Spinal cord (tissue), 9 donors: ENCODE measurements at regions not wholly inside any gene's neighbourhood (a gene's known extent, or its start where the extent isn't known, plus 50 kb on each side); places are given as distances from the start of the nearest gene placed in this dataset.

ENCODE experiments used
- DNase-seq, 6 donors: peaks; one replicate each; pipeline versions ENCODE4 v3.0.0 to v3.0.0-alpha.2; 2013 to 2015; ENCODE audit warnings: low spot score in 6 of 6, low read depth in 4 of 6
- H3K27ac ChIP-seq: one replicate; pipeline ENCODE4 v1.5.1; 2013; ENCODE audit warnings: low read depth, low read length, control low read depth
- H3K27me3 ChIP-seq: one replicate; pipeline ENCODE4 v1.6.1; 2013; ENCODE audit warnings: low read length; ENCODE audit not compliant: control insufficient read depth, insufficient read depth
- H3K36me3 ChIP-seq: one replicate; pipeline ENCODE4 v1.6.1; 2013; ENCODE audit warnings: low read length; ENCODE audit not compliant: control insufficient read depth, insufficient read depth
- H3K4me1 ChIP-seq: one replicate; pipeline ENCODE4 v1.6.1; 2013; ENCODE audit warnings: low read length; ENCODE audit not compliant: control insufficient read depth, insufficient read depth
- H3K4me3 ChIP-seq: one replicate; pipeline ENCODE4 v1.5.1; 2013; ENCODE audit warnings: low read depth, low read length, control low read depth
- H3K9me3 ChIP-seq: one replicate; pipeline ENCODE4 v1.6.1; 2013; ENCODE audit warnings: low read length; ENCODE audit not compliant: control insufficient read depth, insufficient read depth
- WGBS: methylation state at CpG from one replicate; pipeline ENCODE4 v1.1.5; 2013; ENCODE audit warnings: missing lambda C conversion rate; ENCODE audit not compliant: insufficient coverage; 5-methylcytosine and 5-hydroxymethylcytosine counted together
- donor health status: healthy.

- DNase-seq = no peak
- Histone ChIP-seq H3K4me1 (no peaks in the 10 kb centered on the region), H3K27me3 (no peaks in the 10 kb centered on the region), H3K27ac (no peak overlapping the region), H3K36me3 (no peaks in the 10 kb centered on the region), H3K4me3 (no peak overlapping the region), H3K9me3 (no peaks in the 10 kb centered on the region)
- WGBS = no CpG with 5 or more reads among the region's 2 CpGs
Observed at GRCh38 chr10:90587561-90587960, 270.3 kb downstream of the HTR7 start.

- WGBS = 91% methylated on average over 2 of the region's 3 CpGs
- DNase-seq = no peak
- no peak overlapping the region for H3K4me3 ChIP-seq
Observed at GRCh38 chr10:90588222-90588621, 269.6 kb downstream of the HTR7 start.

GRCh38 chr10:90589825-90590224, 268.0 kb downstream of the HTR7 start:
- 84% methylated on average over 3 of the region's 3 CpGs for WGBS
- Histone ChIP-seq H3K27ac (no peak overlapping the region), H3K9me3 (no peaks in the 10 kb centered on the region), H3K4me1 (no peaks in the 10 kb centered on the region), H3K36me3 (no peaks in the 10 kb centered on the region), H3K27me3 (no peaks in the 10 kb centered on the region), H3K4me3 (no peak overlapping the region)
- no peak for DNase-seq

More at GRCh38 chr10:90588222-90588621, 269.6 kb downstream of the HTR7 start:
- Histone ChIP-seq H3K9me3 (no peaks in the 10 kb centered on the region), H3K27ac (no peak overlapping the region), H3K4me1 (no peaks in the 10 kb centered on the region), H3K36me3 (no peaks in the 10 kb centered on the region), H3K27me3 (no peaks in the 10 kb centered on the region)

- no peak for DNase-seq
- Histone ChIP-seq H3K9me3 (no peaks in the 10 kb centered on the region), H3K4me1 (no peaks in the 10 kb centered on the region), H3K27me3 (no peaks in the 10 kb centered on the region), H3K36me3 (no peaks in the 10 kb centered on the region), H3K27ac (no peak overlapping the region), H3K4me3 (no peak overlapping the region)
- WGBS = 78% methylated on average over 3 of the region's 3 CpGs
Observed at GRCh38 chr10:90591629-90592028, 266.2 kb downstream of the HTR7 start.

GRCh38 chr10:90592638-90593302, 265.1 kb downstream of the HTR7 start:
- WGBS = 55% methylated on average over 1 of the region's 3 CpGs
- peak in 4 of 6 donors; percentile 11 to 68 (median 39) for DNase-seq

GRCh38 chr10:90598513-90598912, 259.3 kb downstream of the HTR7 start:
- no peaks in the 10 kb centered on the region for H3K4me1 ChIP-seq
- no peak overlapping the region for H3K27ac ChIP-seq
- no peaks in the 10 kb centered on the region for H3K36me3 ChIP-seq
- DNase-seq = no peak
- H3K27me3 ChIP-seq = no peaks in the 10 kb centered on the region
- H3K9me3 ChIP-seq = no peaks in the 10 kb centered on the region
- 83% methylated on average over 4 of the region's 4 CpGs for WGBS
- H3K4me3 ChIP-seq = no peak overlapping the region

More at GRCh38 chr10:90592638-90593302, 265.1 kb downstream of the HTR7 start:
- no peaks in the 10 kb centered on the region for H3K4me1 ChIP-seq
- no peaks in the 10 kb centered on the region for H3K36me3 ChIP-seq
- H3K27me3 ChIP-seq = no peaks in the 10 kb centered on the region
- no peak overlapping the region for H3K27ac ChIP-seq
- no peaks in the 10 kb centered on the region for H3K9me3 ChIP-seq
- H3K4me3 ChIP-seq = no peak overlapping the region

- no peak for DNase-seq
- 83% methylated on average over 1 of the region's 2 CpGs for WGBS
- no peak overlapping the region for H3K27ac ChIP-seq
- no peaks in the 10 kb centered on the region for H3K4me1 ChIP-seq
- no peaks in the 10 kb centered on the region for H3K27me3 ChIP-seq
- H3K4me3 ChIP-seq = no peak overlapping the region
- no peaks in the 10 kb centered on the region for H3K36me3 ChIP-seq
- no peaks in the 10 kb centered on the region for H3K9me3 ChIP-seq
Observed at GRCh38 chr10:90602862-90603610, 254.8 kb downstream of the HTR7 start.

- Histone ChIP-seq H3K27me3 (no peaks in the 10 kb centered on the region), H3K27ac (no peak overlapping the region), H3K4me3 (no peak overlapping the region), H3K36me3 (no peaks in the 10 kb centered on the region), H3K9me3 (no peaks in the 10 kb centered on the region), H3K4me1 (no peaks in the 10 kb centered on the region)
- no peak for DNase-seq
Observed at GRCh38 chr10:90604636-90605035, 253.2 kb downstream of the HTR7 start.

GRCh38 chr10:90605506-90605905, 252.3 kb downstream of the HTR7 start:
- H3K36me3 ChIP-seq = no peaks in the 10 kb centered on the region
- DNase-seq = no peak
- H3K27ac ChIP-seq = no peak overlapping the region
- H3K4me3 ChIP-seq = no peak overlapping the region
- H3K27me3 ChIP-seq = no peaks in the 10 kb centered on the region
- no CpG with 5 or more reads among the region's 3 CpGs for WGBS
- H3K9me3 ChIP-seq = no peaks in the 10 kb centered on the region
- no peaks in the 10 kb centered on the region for H3K4me1 ChIP-seq

GRCh38 chr10:90612276-90612675, 245.6 kb downstream of the HTR7 start:
- Histone ChIP-seq H3K4me3 (no peak overlapping the region), H3K27me3 (no peaks in the 10 kb centered on the region), H3K9me3 (no peaks in the 10 kb centered on the region), H3K36me3 (no peaks in the 10 kb centered on the region), H3K4me1 (peaks cover 3% of the 10 kb centered on the region), H3K27ac (no peak overlapping the region)
- DNase-seq = peak in 2 of 6 donors; percentile 46 to 71
- WGBS = no CpG with 5 or more reads among the region's 3 CpGs
